Vagina (tissue), 2 donors: ENCODE measurements at regions not wholly inside any gene's neighbourhood (a gene's known extent, or its start where the extent isn't known, plus 50 kb on each side); places are given as distances from the start of the nearest gene placed in this dataset.

Experiments used
- CTCF ChIP-seq, 3 experiments: fragments of 450-650 bp in 2 of 3; fragments of 200-600 bp in 1 of 3; sonication (generic) in 1 of 3; IDR thresholded peaks; one replicate each; pipeline ENCODE4 v1.5.1; 2017 to 2019; ENCODE audit warnings: antibody characterized with exemption in 3 of 3, mild to moderate bottlenecking in 2 of 3, moderate library complexity in 2 of 3
- POLR2A ChIP-seq, 2 donors: fragments of 450-650 bp; IDR thresholded peaks; one replicate each; pipeline ENCODE4 v1.6.1; 2017; ENCODE audit warnings: antibody characterized with exemption in 2 of 2, mild to moderate bottlenecking in 2 of 2, moderate library complexity in 2 of 2
- POLR2AphosphoS5 ChIP-seq, 2 donors: sonication (generic); formaldehyde crosslinking; IDR thresholded peaks; one replicate each; pipeline ENCODE4 v1.9.0; 2017; ENCODE audit warnings: antibody characterized with exemption in 2 of 2, mild to moderate bottlenecking in 2 of 2, low read depth in 1 of 2; ENCODE audit not compliant: insufficient read depth in 1 of 2

GRCh38 chr6:23021487-23021886, 452.1 kb downstream of the HDGFL1 start:
- TF ChIP-seq CTCF (IDR thresholded peaks at IDR 0.05) (no peak), POLR2A (IDR thresholded peaks at IDR 0.05) (no peak), POLR2AphosphoS5 (IDR thresholded peaks at IDR 0.05; ENCODE audit: insufficient read depth in 1 of 2, low read depth in 1 of 2) (no peak)
